ENCODE measurements at regions not wholly inside any gene's neighbourhood (a gene's known extent, or its start where the extent isn't known, plus 50 kb on each side); places are given as distances from the start of the nearest gene placed in this dataset.

Small RNA genes lying in the stretch of these regions (small RNA-seq; reads per million reads assigned to genes)
- gene RN7SL383P = 0 reads per million in 2 experiments

Data from NCI-H460 (cell line).